Keratinocyte (primary cell): ENCODE measurements at regions not wholly inside any gene's neighbourhood (a gene's known extent, or its start where the extent isn't known, plus 50 kb on each side); places are given as distances from the start of the nearest gene placed in this dataset.

ENCODE experiments used
- DNase-seq: peaks from one replicate; pipeline ENCODE4 v3.0.0-alpha.2; 2011; ENCODE audit warnings: low read depth, missing footprints, low spot score
- FAIRE-seq: peaks from 2 replicates; lab custom pipeline; 2011; peaks lifted over from hg19 to GRCh38; lab: Jason Lieb, UNC
- H2AFZ ChIP-seq: 2 replicates; pipeline ENCODE4 v1.6.0; 2012; ENCODE audit warnings: low read length, control low read depth, inconsistent platforms; ENCODE audit not compliant: control insufficient read depth
- H3K27ac ChIP-seq: 2 replicates; pipeline ENCODE4 v1.5.1; 2011; ENCODE audit warnings: low read length; ENCODE audit not compliant: control insufficient read depth, insufficient read depth
- H3K27me3 ChIP-seq: 3 replicates; pipeline ENCODE4 v1.6.0; 2011; ENCODE audit warnings: low read length; ENCODE audit not compliant: control insufficient read depth, insufficient read depth; ENCODE audit errors: extremely low read depth
- H3K36me3 ChIP-seq, 2 experiments: 2 replicates in 1 of 2; 3 replicates in 1 of 2; pipeline ENCODE4 v1.5.1; 2011; ENCODE audit warnings: low read length in 2 of 2, mild to moderate bottlenecking in 1 of 2; ENCODE audit not compliant: control insufficient read depth in 2 of 2, insufficient read depth in 2 of 2; ENCODE audit errors: extremely low read depth in 1 of 2
- H3K4me1 ChIP-seq: 3 replicates; pipeline ENCODE4 v1.5.1; 2011; ENCODE audit warnings: low read length; ENCODE audit not compliant: control insufficient read depth, insufficient read depth; ENCODE audit errors: extremely low read depth
- H3K4me2 ChIP-seq: 3 replicates; pipeline ENCODE4 v1.6.0; 2011; ENCODE audit warnings: low read depth, low read length; ENCODE audit not compliant: control insufficient read depth, insufficient read depth; ENCODE audit errors: extremely low read depth
- H3K4me3 ChIP-seq, 3 experiments: fragments of 200-600 bp in 1 of 3; sonication (generic) in 1 of 3; 2 replicates in 2 of 3; 3 replicates in 1 of 3; pipeline ENCODE4 v1.5.1; 2011 to 2016; ENCODE audit warnings: low read length in 3 of 3, mild to moderate bottlenecking in 3 of 3, control low read depth in 2 of 3, inconsistent platforms in 1 of 3, low read depth in 1 of 3, mixed read lengths in 1 of 3, mixed run types in 1 of 3, moderate library complexity in 1 of 3; ENCODE audit not compliant: control insufficient read depth in 2 of 3, insufficient read depth in 2 of 3; ENCODE audit errors: extremely low read depth in 1 of 3
- H3K79me2 ChIP-seq: 2 replicates; pipeline ENCODE4 v1.6.0; 2012; ENCODE audit warnings: low read length; ENCODE audit not compliant: control insufficient read depth, insufficient read depth
- H3K9ac ChIP-seq: 3 replicates; pipeline ENCODE4 v1.6.0; 2011; ENCODE audit warnings: low read length; ENCODE audit not compliant: control insufficient read depth, insufficient read depth; ENCODE audit errors: extremely low read depth
- H3K9me1 ChIP-seq: 3 replicates; pipeline ENCODE4 v1.6.0; 2011; ENCODE audit warnings: low read length; ENCODE audit not compliant: control insufficient read depth, insufficient read depth; ENCODE audit errors: extremely low read depth
- H3K9me3 ChIP-seq: 2 replicates; pipeline ENCODE4 v1.5.1; 2012; ENCODE audit warnings: low read depth, low read length; ENCODE audit not compliant: control insufficient read depth
- H4K20me1 ChIP-seq: 3 replicates; pipeline ENCODE4 v1.6.0; 2011; ENCODE audit warnings: low read length; ENCODE audit not compliant: control insufficient read depth, insufficient read depth; ENCODE audit errors: extremely low read depth
- CTCF ChIP-seq, 3 experiments: IDR thresholded peaks in 1 of 3; conservative IDR thresholded peaks in 1 of 3; optimal IDR thresholded peaks in 1 of 3; 2 replicates in 2 of 3; 3 replicates in 1 of 3; pipeline versions ENCODE3 to v1.5.1; 2011; ENCODE audit warnings: low read length in 3 of 3, mild to moderate bottlenecking in 3 of 3, moderate library complexity in 2 of 3, control low read depth in 1 of 3, inconsistent platforms in 1 of 3; ENCODE audit not compliant: insufficient read depth in 2 of 3; ENCODE audit errors: extremely low read depth in 1 of 3
- EZH2 ChIP-seq: IDR thresholded peaks from one replicate; pipeline ENCODE4 v1.6.1; 2012; ENCODE audit warnings: inconsistent platforms, mild to moderate bottlenecking, low read length, moderate library complexity
- dilution Hi-C: fragments of 300-500 bp; cut with MboI; formaldehyde crosslinking; loops from one replicate; pipeline ENCODE4 v1.7.0; 2020; ENCODE audit warnings: low sequenced_read_pairs; ENCODE audit not compliant: extremely low pct_ligation_motif_present

- H3K9me1 ChIP-seq: no peaks in the 10 kb centered on the region
- no peaks in the 10 kb centered on the region for H3K79me2 ChIP-seq
- no peak for DNase-seq
- no peak for TF ChIP-seq EZH2
- TF ChIP-seq CTCF (optimal IDR thresholded peaks at IDR 0.05 in 1 of 3, IDR thresholded peaks at IDR 0.05 in 1 of 3, conservative IDR thresholded peaks at IDR 0.05 in 1 of 3; ENCODE audit: extremely low read depth in 1 of 3, insufficient read depth in 2 of 3, low read length in 3 of 3): no peak
- H2AFZ ChIP-seq: peak overlapping the region; percentile 16
- no peaks in the 10 kb centered on the region for H3K27me3 ChIP-seq
- H3K36me3 ChIP-seq: no peaks in the 10 kb centered on the region
- dilution Hi-C loops: no loop called here
- H3K4me3 ChIP-seq: no peak overlapping the region
- no peaks in the 10 kb centered on the region for H3K9me3 ChIP-seq
- no peaks in the 10 kb centered on the region for H3K4me1 ChIP-seq
- no peak overlapping the region for H3K4me2 ChIP-seq
- no peaks in the 10 kb centered on the region for H4K20me1 ChIP-seq
- H3K27ac ChIP-seq: no peak overlapping the region
- no peak overlapping the region for H3K9ac ChIP-seq
- FAIRE-seq: peak; percentile 17
Measured at GRCh38 chr21:26280775-26281174, 110.2 kb upstream of the APP start.

DNA sequence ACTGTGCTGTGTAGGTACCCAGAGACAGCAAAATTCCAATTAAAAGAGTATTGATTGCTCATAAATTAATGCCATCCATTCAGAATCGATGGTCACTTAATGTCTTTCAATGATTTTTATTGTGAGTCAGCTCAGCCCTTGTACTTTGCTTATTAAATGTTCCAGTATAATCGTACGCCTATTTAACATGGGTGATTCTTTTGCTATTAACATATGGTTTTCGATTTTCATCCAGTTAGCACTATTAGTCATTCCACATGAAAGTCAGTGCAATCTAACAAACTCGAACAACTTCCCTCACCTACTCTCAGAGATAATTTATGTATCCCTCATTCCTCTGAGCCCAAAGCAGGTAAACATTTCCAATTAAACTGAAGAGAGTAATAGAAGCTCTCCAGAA is 109.6 kb upstream of the APP start:
- TF ChIP-seq CTCF (optimal IDR thresholded peaks at IDR 0.05 in 1 of 3, IDR thresholded peaks at IDR 0.05 in 1 of 3, conservative IDR thresholded peaks at IDR 0.05 in 1 of 3; ENCODE audit: extremely low read depth in 1 of 3, insufficient read depth in 2 of 3, low read length in 3 of 3): no peak
- no peak for TF ChIP-seq EZH2
- Histone ChIP-seq H2AFZ (no peak overlapping the region), H3K27me3 (no peaks in the 10 kb centered on the region), H3K4me2 (no peak overlapping the region), H3K9me3 (no peaks in the 10 kb centered on the region), H4K20me1 (no peaks in the 10 kb centered on the region), H3K9ac (no peak overlapping the region), H3K79me2 (no peaks in the 10 kb centered on the region), H3K27ac (no peak overlapping the region), H3K9me1 (no peaks in the 10 kb centered on the region), H3K4me1 (no peaks in the 10 kb centered on the region), H3K4me3 (no peak overlapping the region), H3K36me3 (no peaks in the 10 kb centered on the region)
- no peak for FAIRE-seq
- DNase-seq: no peak
- dilution Hi-C loops: no loop called here
